ENCODE measurements at regions not wholly inside any gene's neighbourhood (a gene's known extent, or its start where the extent isn't known, plus 50 kb on each side); places are given as distances from the start of the nearest gene placed in this dataset.

- no peaks in the 10 kb centered on the region for H3K4me1 ChIP-seq (ENCODE audit: insufficient read depth, low read length, severe bottlenecking)
- no peak overlapping the region for H3K4me2 ChIP-seq (ENCODE audit: low read length)
- no peaks in the 10 kb centered on the region for H3K79me2 ChIP-seq (ENCODE audit: insufficient read depth, low read length)
- H3K9me2 ChIP-seq (ENCODE audit: low read depth, low read length) = no peaks in the 10 kb centered on the region
- H2AFZ ChIP-seq (ENCODE audit: low read length) = no peak overlapping the region
- H4K20me1 ChIP-seq (ENCODE audit: insufficient read depth, low read length) = no peaks in the 10 kb centered on the region
- H3K36me3 ChIP-seq (ENCODE audit: insufficient read depth, low read length) = no peaks in the 10 kb centered on the region
- no peaks in the 10 kb centered on the region for H3K9me3 ChIP-seq (ENCODE audit: low read length)
- H3F3A ChIP-seq (ENCODE audit: insufficient read depth, low read length) = no peaks in the 10 kb centered on the region
- no peaks in the 10 kb centered on the region for H3K27me3 ChIP-seq (ENCODE audit: insufficient read depth, low read length)
- H3K27ac ChIP-seq (ENCODE audit: low read depth, low read length, poor library complexity, severe bottlenecking) = no peak overlapping the region
- H3K4me3 ChIP-seq (ENCODE audit: low read depth, low read length, poor library complexity, severe bottlenecking) = no peak overlapping the region
- no peak overlapping the region for H3K9ac ChIP-seq (ENCODE audit: low read length)
- TF ChIP-seq EZH2 (IDR thresholded peaks at IDR 0.05; ENCODE audit: borderline replicate concordance, low read length) (no peak), CTCF (IDR thresholded peaks at IDR 0.05; ENCODE audit: low read length) (no peak)
Measured at GRCh38 chr1:188386161-188386560, 1557.4 kb downstream of the PLA2G4A start.

- Histone ChIP-seq H3K36me3 (ENCODE audit: insufficient read depth, low read length) (no peaks in the 10 kb centered on the region), H3K4me2 (ENCODE audit: low read length) (no peak overlapping the region), H3K27me3 (ENCODE audit: insufficient read depth, low read length) (no peaks in the 10 kb centered on the region), H3K79me2 (ENCODE audit: insufficient read depth, low read length) (no peaks in the 10 kb centered on the region), H3K9me2 (ENCODE audit: low read depth, low read length) (no peaks in the 10 kb centered on the region), H3K9ac (ENCODE audit: low read length) (no peak overlapping the region), H3K4me1 (ENCODE audit: insufficient read depth, low read length, severe bottlenecking) (no peaks in the 10 kb centered on the region), H3K27ac (ENCODE audit: low read depth, low read length, poor library complexity, severe bottlenecking) (no peak overlapping the region), H3F3A (ENCODE audit: insufficient read depth, low read length) (no peaks in the 10 kb centered on the region), H2AFZ (ENCODE audit: low read length) (no peak overlapping the region), H3K9me3 (ENCODE audit: low read length) (no peaks in the 10 kb centered on the region), H4K20me1 (ENCODE audit: insufficient read depth, low read length) (no peaks in the 10 kb centered on the region), H3K4me3 (ENCODE audit: low read depth, low read length, poor library complexity, severe bottlenecking) (no peak overlapping the region)
- no peak for TF ChIP-seq EZH2 (IDR thresholded peaks at IDR 0.05; ENCODE audit: borderline replicate concordance, low read length)
- TF ChIP-seq CTCF (IDR thresholded peaks at IDR 0.05; ENCODE audit: low read length) = no peak
Measured at GRCh38 chr1:188386666-188387065, 1557.9 kb downstream of the PLA2G4A start.

GRCh38 chr1:188394677-188395076 is 1565.9 kb downstream of the PLA2G4A start:
- no peaks in the 10 kb centered on the region for H4K20me1 ChIP-seq (ENCODE audit: insufficient read depth, low read length)
- no peak overlapping the region for H3K4me3 ChIP-seq (ENCODE audit: low read depth, low read length, poor library complexity, severe bottlenecking)
- H2AFZ ChIP-seq (ENCODE audit: low read length) = no peak overlapping the region
- H3K36me3 ChIP-seq (ENCODE audit: insufficient read depth, low read length) = no peaks in the 10 kb centered on the region
- no peak overlapping the region for H3K9ac ChIP-seq (ENCODE audit: low read length)
- H3K9me2 ChIP-seq (ENCODE audit: low read depth, low read length) = no peaks in the 10 kb centered on the region
- H3F3A ChIP-seq (ENCODE audit: insufficient read depth, low read length) = no peaks in the 10 kb centered on the region
- no peak overlapping the region for H3K27ac ChIP-seq (ENCODE audit: low read depth, low read length, poor library complexity, severe bottlenecking)
- no peaks in the 10 kb centered on the region for H3K9me3 ChIP-seq (ENCODE audit: low read length)
- no peaks in the 10 kb centered on the region for H3K79me2 ChIP-seq (ENCODE audit: insufficient read depth, low read length)
- no peaks in the 10 kb centered on the region for H3K4me1 ChIP-seq (ENCODE audit: insufficient read depth, low read length, severe bottlenecking)
- no peak overlapping the region for H3K4me2 ChIP-seq (ENCODE audit: low read length)
- TF ChIP-seq CTCF (IDR thresholded peaks at IDR 0.05; ENCODE audit: low read length) (no peak), EZH2 (IDR thresholded peaks at IDR 0.05; ENCODE audit: borderline replicate concordance, low read length) (no peak)
- H3K27me3 ChIP-seq (ENCODE audit: insufficient read depth, low read length) = no peaks in the 10 kb centered on the region
